Parathyroid adenoma (tissue), 2 donors: ENCODE measurements at regions not wholly inside any gene's neighbourhood (a gene's known extent, or its start where the extent isn't known, plus 50 kb on each side); places are given as distances from the start of the nearest gene placed in this dataset.
"Not testable (repeated sequence)": the region's sequence is repeated elsewhere in the genome, so short reads cannot be mapped to it uniquely, and the experiment has no call there.

Experiments
- H2AFZ ChIP-seq: fragments of 300-600 bp; sonication (generic); one replicate; pipeline ENCODE4 v1.7.0; 2017; ENCODE audit warnings: antibody characterized with exemption, mild to moderate bottlenecking
- H3K27ac ChIP-seq: fragments of 300-600 bp; sonication (generic); one replicate; pipeline ENCODE4 v1.7.0; 2017
- H3K27me3 ChIP-seq: fragments of 300-600 bp; sonication (generic); one replicate; pipeline ENCODE4 v1.7.0; 2017; ENCODE audit warnings: low read length; ENCODE audit not compliant: control insufficient read depth, insufficient read depth
- H3K36me3 ChIP-seq: fragments of 300-600 bp; sonication (generic); one replicate; pipeline ENCODE4 v1.7.0; 2017; ENCODE audit warnings: low read length; ENCODE audit not compliant: control insufficient read depth, insufficient read depth
- H3K4me1 ChIP-seq: fragments of 300-600 bp; sonication (generic); one replicate; pipeline ENCODE4 v1.7.0; 2017; ENCODE audit warnings: control low read depth
- H3K4me2 ChIP-seq: fragments of 300-600 bp; sonication (generic); one replicate; pipeline ENCODE4 v1.7.0; 2017; ENCODE audit warnings: low read length
- H3K4me3 ChIP-seq: fragments of 300-600 bp; sonication (generic); one replicate; pipeline ENCODE4 v1.7.0; 2017; ENCODE audit warnings: low read depth, low read length
- H3K79me2 ChIP-seq: fragments of 300-600 bp; sonication (generic); one replicate; pipeline ENCODE4 v1.7.0; 2017; ENCODE audit warnings: control low read depth
- H3K9ac ChIP-seq: fragments of 300-600 bp; sonication (generic); one replicate; pipeline ENCODE4 v1.7.0; 2017; ENCODE audit warnings: mild to moderate bottlenecking
- H3K9me3 ChIP-seq: fragments of 300-600 bp; sonication (generic); one replicate; pipeline ENCODE4 v1.7.0; 2017; ENCODE audit warnings: low read length; ENCODE audit not compliant: control insufficient read depth
- TF ChIP-seq, protein P1 (sequence below): fragments of 300-600 bp; sonication (generic); IDR thresholded peaks from one replicate; pipeline ENCODE4 v1.7.0; 2017; ENCODE audit warnings: antibody characterized with exemption, mild to moderate bottlenecking
- donor health status: primary hyperparathyroidism.

DNA sequence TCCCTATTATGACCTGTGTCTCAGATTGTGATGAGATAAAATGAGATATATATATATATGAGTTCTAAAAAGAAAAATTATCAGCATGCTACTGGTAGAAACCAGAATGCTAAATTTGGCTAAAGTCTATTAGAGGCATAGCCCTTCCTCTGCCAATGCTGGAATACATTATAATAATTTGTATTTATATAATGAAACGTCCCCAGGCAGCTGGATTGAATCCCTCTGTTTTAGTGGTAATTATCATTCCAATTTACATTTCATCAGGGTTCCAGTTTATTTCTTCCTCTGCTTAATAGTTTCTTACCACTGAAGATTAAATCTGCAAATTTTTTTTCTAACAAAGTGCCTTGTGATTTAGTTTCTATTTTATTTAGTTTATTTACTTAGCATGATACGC lies 71.8 kb upstream of the ABI1 start:
- no peak overlapping the region for H3K27ac ChIP-seq
- H3K4me1 ChIP-seq, result no peaks in the 10 kb centered on the region
- no peaks in the 10 kb centered on the region for H3K27me3 ChIP-seq
- no peaks in the 10 kb centered on the region for H3K36me3 ChIP-seq
- no peak overlapping the region for H3K4me3 ChIP-seq
- no peak overlapping the region for H3K9ac ChIP-seq
- TF ChIP-seq, protein P1, sequence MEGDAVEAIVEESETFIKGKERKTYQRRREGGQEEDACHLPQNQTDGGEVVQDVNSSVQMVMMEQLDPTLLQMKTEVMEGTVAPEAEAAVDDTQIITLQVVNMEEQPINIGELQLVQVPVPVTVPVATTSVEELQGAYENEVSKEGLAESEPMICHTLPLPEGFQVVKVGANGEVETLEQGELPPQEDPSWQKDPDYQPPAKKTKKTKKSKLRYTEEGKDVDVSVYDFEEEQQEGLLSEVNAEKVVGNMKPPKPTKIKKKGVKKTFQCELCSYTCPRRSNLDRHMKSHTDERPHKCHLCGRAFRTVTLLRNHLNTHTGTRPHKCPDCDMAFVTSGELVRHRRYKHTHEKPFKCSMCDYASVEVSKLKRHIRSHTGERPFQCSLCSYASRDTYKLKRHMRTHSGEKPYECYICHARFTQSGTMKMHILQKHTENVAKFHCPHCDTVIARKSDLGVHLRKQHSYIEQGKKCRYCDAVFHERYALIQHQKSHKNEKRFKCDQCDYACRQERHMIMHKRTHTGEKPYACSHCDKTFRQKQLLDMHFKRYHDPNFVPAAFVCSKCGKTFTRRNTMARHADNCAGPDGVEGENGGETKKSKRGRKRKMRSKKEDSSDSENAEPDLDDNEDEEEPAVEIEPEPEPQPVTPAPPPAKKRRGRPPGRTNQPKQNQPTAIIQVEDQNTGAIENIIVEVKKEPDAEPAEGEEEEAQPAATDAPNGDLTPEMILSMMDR, result no peak
- H3K79me2 ChIP-seq, result no peaks in the 10 kb centered on the region
- no peaks in the 10 kb centered on the region for H3K9me3 ChIP-seq
- no peak overlapping the region for H3K4me2 ChIP-seq
- no peak overlapping the region for H2AFZ ChIP-seq

DNA sequence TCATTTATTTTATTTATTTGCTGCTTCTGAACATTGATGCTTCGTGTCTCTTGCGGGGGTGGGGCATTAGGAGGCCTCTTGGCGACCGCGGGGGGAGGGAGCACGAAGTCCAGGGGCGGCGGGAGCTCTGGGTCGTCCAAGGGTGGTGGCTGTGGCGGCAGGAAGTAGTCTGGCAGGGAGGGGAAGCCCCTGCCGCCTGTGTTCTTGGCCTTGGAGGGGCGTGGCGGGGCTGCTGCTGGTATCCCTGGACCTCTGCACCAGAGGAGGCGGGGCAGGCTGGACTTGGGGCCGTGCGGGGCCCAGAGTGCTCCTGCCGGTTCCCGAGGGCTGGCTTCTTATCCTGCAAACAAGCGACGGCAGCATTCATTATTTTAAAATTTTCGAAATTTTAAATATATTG lies 70.5 kb upstream of the ABI1 start:
- Histone ChIP-seq H3K4me3 (no peak overlapping the region), H3K9ac (no peak overlapping the region), H3K27me3 (no peaks in the 10 kb centered on the region), H2AFZ (peak overlapping the region; percentile 42), H3K9me3 (no peaks in the 10 kb centered on the region), H3K79me2 (no peaks in the 10 kb centered on the region), H3K27ac (no peak overlapping the region), H3K4me2 (no peak overlapping the region), H3K4me1 (no peaks in the 10 kb centered on the region), H3K36me3 (no peaks in the 10 kb centered on the region)
- TF ChIP-seq, protein P1, result no peak

DNA sequence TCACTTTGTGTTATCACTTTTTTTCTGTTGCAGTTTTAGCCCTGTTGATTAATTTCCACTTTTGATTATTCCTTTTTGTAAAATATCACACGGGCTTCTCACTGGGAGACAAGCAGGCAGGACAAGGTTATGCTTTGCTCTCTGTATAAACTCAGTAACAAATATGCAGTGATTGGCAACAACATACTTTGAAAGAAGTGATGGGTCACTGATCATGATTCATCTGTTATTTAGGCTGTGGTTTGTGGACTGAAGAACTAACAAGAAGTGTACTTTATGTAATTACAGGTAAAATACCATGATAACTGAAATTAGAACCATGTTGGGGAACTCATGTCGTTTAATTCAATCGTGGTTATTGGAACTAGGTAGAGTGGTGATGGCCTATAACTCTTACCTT lies 62.1 kb upstream of the ABI1 start:
- not testable (repeated sequence) for H3K27me3 ChIP-seq, H3K36me3 ChIP-seq, H3K4me2 ChIP-seq, H3K79me2 ChIP-seq, H3K9me3 ChIP-seq, H3K27ac ChIP-seq, H3K4me3 ChIP-seq, H2AFZ ChIP-seq, H3K4me1 ChIP-seq, H3K9ac ChIP-seq

DNA sequence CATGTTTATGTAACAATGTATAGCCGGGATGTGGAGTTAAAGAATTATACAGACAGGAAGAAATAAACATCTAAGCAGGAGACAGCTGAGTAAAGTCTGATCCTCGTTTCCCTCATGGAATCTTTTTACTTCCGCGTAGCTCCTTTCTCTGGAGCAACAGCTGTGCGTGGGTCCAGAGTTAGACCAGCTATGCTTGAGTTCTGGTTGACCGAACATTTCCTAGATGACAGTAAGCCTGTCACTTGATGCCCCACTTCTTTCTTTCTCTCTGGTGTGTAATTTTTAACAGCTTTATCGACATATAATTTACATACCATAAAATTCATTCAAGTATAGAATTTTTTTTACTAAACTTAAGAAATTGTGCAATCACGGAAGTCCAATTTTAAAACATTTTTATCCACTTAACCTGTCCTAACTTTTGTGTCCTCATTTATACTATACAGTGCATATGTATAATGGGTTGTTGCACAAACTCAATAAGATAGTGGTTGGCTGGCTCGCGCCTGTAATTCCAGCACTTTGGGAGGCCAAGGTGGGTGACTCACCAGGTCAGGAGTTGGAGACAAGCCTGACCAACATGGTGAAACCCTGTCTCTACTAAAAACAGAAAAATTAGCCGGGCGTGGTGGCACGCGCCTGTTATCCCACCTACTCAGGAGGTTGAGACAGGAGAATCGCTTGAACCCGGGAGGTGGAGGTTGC lies 58.5 kb upstream of the ABI1 start:
- not testable (repeated sequence) for H3K9ac ChIP-seq, H3K27ac ChIP-seq, H3K27me3 ChIP-seq, H2AFZ ChIP-seq, H3K9me3 ChIP-seq, H3K36me3 ChIP-seq, H3K4me2 ChIP-seq, H3K79me2 ChIP-seq, H3K4me1 ChIP-seq, H3K4me3 ChIP-seq

DNA sequence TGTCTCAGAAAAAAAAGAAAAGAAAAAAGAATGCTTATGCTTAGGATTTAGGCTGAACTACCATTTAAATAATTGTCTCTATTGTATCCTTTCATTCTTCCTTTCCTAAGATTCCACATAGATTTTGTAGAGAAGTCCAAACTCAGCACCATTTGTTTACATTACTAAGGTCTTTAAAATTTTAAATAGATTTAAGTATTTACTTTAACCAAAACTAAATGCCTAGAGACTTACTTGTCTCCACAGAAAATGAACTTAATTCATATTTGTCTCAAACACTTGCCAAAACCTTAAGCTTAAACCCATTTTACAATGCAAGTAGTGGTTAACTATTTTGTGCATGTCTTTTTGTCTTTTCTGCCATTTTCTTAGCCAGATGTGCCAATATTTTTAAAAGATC lies 54.1 kb upstream of the ABI1 start:
- H3K27me3 ChIP-seq, result no peaks in the 10 kb centered on the region
- H2AFZ ChIP-seq, result no peak overlapping the region
- H3K4me3 ChIP-seq, result no peak overlapping the region
- H3K36me3 ChIP-seq, result no peaks in the 10 kb centered on the region
- no peak overlapping the region for H3K4me2 ChIP-seq
- H3K9ac ChIP-seq, result no peak overlapping the region
- no peaks in the 10 kb centered on the region for H3K9me3 ChIP-seq
- no peak overlapping the region for H3K27ac ChIP-seq
- H3K4me1 ChIP-seq, result no peaks in the 10 kb centered on the region
- TF ChIP-seq, protein P1, result no peak
- H3K79me2 ChIP-seq, result no peaks in the 10 kb centered on the region
